ENCODE measurements at regions not wholly inside any gene's neighbourhood (a gene's known extent, or its start where the extent isn't known, plus 50 kb on each side); places are given as distances from the start of the nearest gene placed in this dataset.

GRCh38 chr5:42894057-42894456 is 82.4 kb upstream of the SELENOP start:
- TF ChIP-seq CTCF (optimal IDR thresholded peaks at IDR 0.05 in 1 of 3, IDR thresholded peaks at IDR 0.05 in 1 of 3, conservative IDR thresholded peaks at IDR 0.05 in 1 of 3; ENCODE audit: extremely low read depth in 1 of 3, insufficient read depth in 2 of 3, low read length in 3 of 3), result peak; percentile 7 to 24 (median 11)
- no peak for TF ChIP-seq EZH2 (IDR thresholded peaks at IDR 0.05; ENCODE audit: low read length)

All from keratinocyte (primary cell).